Fibroblast of gingiva (primary cell): ENCODE measurements at regions not wholly inside any gene's neighbourhood (a gene's known extent, or its start where the extent isn't known, plus 50 kb on each side); places are given as distances from the start of the nearest gene placed in this dataset.
A peak's percentile ranks its signal among the peaks of the same experiment; 100 is the strongest.
"Not testable (repeated sequence)": the region's sequence is repeated elsewhere in the genome, so short reads cannot be mapped to it uniquely, and the experiment has no call there.

Experiments used
- DNase-seq: peaks from one replicate; pipeline ENCODE4 v3.0.0-alpha.2; 2011; ENCODE audit warnings: low read depth

DNA sequence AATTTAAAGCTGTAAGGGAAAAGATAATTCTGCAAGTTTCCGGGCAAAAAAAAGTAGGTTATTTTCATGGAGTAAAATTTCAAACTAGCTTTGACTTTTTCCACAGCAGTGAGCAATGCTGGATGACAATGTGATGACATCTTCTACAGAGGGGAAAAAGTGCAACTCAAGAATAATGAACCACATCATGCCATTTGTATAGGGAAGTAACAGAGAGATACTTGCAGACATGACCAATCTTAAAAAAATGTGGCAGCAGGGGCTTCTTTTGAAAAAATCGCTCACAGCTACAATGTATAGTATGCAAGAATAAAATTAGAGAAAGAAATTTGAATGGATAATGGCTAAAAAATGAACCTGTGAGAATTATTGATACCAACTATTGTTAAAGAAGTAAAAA is 115.5 kb downstream of the DHRS2 start:
- no peak for DNase-seq

DNA sequence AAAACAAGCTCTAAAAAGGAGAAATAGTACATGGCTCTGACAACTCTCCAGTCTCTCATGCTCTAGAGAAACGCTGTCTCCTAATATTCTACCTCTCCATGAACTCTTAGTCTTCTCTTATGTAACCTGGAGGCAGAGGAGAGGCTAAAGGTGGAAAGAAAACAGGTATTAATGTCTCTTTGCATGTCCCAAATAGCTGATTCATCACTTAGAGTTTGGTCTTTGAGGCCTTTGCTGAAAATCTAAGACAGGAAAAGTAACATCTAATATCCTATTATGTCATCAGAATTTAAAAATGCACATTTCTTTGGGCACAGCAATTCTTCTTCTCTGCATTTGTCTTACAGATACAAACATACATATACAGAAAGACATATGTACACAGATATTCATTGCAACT is 127.2 kb downstream of the DHRS2 start:
- DNase-seq, result no peak

DNA sequence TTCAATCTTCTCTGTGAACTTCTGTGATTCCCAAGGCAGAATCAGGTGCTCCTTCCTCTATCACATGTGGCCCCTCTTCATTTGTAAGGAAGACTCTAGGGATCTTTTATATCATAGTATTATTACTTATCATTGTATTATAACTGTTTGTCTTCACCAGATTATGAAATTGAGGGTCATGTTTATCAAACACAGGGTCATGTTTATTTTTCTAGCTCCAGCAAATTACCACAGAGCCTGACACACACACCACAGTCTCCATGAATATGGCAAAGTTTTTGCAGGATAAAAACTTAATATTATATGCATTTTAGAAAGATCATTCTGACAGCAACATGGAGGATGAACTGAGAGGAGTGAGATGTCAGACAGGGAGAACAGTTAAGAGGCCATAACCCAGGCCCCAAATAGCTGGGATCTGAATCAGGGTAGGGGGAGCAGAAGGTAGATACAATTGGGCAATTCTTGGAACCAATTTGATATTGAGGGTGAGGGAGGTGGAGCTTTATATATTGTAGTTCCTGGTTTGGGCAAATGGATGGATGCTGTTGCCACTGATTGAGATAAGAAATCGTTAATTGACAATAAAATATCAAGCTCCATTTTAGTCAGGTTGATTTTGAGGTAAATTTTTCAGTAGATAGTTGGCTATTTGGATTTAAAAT is 130.7 kb downstream of the DHRS2 start:
- DNase-seq, result no peak

DNA sequence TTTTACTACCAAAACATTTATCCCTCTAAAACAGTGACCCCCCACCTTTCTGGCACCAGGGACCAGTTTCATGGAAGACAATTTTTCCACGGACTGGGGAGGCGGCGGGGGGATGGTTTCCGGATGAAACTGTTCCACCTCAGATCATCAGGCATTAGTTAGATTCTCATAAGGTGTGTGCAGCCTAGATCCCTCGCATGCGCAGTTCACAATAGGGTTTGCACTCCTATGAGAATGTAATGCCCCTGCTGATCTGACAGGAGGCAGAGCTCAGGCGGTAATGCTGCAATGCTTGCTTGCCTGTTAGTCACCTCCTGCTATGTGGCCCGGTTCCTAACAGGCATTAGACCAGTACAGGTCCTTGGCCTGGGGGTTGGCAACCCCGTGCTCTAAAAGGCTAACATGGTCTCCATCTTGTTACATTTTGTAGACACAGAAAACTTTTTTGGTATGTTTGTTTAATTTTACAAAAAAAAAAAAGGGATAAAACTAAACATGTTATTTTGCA is 133.1 kb downstream of the DHRS2 start:
- DNase-seq, result not testable (repeated sequence)

DNA sequence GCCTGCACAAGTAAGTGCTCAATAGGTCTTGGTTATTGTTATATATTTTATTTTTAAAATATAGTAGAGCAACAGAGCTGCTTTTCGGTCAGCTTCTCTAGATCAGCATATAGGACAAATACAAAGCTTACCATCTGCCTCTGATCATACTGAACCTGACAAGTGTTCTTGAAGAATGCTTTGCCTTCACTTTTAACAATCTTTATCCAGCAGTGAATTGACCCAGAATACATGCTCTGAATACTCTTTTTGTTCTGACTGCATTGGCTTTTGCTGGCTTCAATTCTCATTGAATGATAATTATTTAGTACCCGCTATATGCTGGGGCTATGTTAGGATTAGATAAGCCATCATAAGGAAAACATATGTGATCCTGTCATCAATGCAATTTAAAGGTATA is 137.8 kb downstream of the DHRS2 start:
- DNase-seq, result no peak

DNA sequence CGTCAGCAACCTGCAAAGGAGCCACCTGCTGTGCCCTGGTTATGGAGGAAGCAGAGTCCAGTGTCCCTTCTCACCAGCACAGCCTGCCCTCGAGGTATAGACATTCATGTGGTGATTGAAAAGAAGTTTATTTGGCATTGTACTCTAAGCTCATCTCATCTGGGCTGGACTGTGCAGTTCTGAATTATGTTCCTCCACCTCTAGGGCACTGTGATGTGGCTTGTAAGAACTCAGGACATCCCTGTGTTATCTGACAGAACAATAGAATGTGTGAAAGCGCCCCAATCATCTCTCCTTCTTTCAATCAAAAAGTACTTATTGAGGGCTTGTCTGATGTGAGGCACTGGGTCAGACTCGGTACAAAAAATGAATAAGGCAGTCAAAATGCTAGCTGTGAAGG is 140.1 kb downstream of the DHRS2 start:
- no peak for DNase-seq

DNA sequence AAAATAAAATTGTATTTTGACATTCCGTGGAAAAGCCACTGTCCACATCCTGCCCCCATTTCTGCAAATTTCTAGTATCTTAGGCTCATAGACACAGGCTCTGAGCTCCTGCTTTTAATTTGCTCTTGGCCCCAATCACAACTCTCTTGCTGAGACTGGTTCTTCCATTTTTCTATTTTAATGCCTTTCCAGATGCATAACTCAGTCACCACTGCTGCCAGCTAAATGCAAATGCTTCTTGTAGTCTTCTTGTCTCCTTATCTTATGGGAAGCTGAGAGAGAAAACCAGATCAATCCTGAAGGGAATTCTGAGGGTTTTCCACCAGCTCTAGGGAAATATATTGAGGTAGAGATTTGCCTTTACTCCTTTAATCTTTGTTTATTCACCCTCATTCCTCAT is 149.0 kb downstream of the DHRS2 start:
- DNase-seq, result no peak

DNA sequence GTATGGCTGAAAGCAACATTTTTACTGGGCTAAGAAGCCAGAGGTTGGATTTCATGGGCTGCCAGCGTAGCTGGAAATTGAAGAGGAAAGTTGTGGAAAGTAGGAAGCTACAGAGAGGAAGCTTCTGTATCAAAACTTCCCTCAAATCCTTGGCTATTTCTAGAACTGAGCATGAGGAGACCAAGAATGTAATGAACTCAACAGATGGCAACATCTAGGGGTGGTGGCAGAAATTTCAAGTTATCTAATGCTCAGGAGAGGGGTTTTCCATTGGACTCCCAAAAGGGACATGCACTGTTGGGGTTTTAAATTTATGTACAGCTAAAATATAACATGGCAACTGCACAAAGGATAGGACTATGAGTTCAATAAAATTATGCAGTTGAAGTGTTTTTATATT is 151.3 kb downstream of the DHRS2 start:
- no peak for DNase-seq

DNA sequence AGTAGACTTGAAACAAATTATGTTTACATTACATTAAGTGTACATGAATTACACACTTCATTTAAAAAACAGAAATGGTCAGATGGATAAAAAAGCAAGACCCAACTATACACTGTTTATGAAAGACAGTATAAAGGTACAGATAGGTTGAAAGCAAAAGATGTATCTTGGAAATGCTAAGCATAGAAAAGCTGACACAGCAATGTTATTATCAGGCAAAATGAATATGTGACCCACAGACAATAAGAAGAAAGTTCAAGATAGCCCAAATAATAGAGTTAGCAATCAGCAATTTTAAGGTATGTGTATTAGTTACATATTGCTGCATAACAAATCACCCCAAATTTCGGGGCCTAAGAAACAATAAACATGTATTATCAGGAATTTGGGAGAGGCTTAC is 153.5 kb downstream of the DHRS2 start:
- DNase-seq, result no peak

DNA sequence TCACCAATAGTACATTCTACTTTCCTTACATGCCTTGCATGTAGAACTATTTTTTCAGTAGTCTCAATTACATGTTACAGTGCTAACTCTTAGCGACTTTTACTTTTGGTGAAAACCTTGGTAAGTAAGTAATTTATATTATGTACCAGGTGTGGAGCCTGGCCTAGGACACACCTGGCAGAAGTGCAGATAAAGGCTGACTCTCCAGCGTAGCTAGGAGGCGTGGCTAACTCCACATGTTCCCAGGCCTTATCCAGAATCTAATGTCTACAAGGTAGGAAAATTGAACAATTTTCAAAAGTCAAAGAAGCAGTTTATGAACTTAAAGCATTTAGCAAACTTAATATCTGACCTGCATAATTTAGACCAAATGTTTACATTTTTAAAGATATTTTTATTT is 157.4 kb downstream of the DHRS2 start:
- no peak for DNase-seq

DNA sequence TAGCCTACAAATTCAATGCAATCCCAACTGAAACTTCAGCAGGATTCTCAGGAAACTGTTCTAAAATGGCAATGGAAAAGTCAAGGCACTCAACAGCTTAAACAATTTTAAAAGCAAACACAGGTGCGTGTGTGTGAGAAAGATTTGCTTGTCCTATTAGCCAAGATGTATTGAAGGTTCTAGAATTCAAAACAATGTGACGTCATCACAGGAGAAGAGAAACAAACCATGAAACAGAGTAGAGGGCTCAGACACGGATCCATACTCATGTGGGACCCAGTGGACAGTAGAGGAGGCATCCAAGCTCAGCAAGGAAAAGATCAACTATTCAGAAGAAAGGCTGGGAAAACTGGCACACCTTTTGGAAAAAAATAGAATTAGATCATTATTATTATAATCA is 152.8 kb upstream of the DHRS4 start:
- DNase-seq, result no peak

DNA sequence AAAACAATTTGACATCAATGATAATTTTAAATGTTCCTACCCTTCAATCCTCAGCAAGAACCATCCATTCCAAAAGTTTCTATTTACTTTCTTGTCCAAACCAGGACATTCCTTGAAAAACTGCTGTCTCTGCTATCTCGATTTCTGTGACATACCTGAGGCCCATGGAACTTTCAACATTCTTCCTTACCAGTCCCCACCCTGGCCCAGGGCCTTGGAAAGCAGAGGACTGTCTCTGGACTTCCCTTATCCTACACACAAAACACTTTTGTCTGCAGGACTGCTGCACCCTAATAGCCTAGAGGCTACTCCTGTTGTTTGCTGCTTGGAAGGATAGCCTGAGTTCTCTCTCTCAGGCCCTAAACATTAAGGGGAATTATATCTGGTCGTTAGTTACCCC is 151.8 kb upstream of the DHRS4 start:
- DNase-seq, result no peak

DNA sequence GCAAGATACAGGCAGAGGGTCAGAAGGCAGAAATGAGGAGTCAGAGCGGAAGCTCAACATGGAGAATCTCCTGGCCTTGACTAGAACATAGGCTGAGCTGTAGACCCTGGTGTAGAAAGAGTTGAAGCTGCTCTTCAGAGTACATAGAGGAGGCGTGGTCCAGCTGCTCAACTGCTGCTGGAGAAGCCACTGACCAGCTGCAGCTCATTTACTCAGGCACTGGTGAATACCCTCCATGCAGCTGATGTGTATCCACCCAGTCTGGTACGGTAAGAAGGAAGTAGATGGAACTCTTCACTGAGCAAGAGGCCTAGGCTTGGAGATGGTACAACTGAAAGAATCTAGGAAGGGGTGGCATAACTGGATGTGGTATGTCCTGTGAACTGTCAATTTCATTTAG is 148.8 kb upstream of the DHRS4 start:
- DNase-seq, result no peak

DNA sequence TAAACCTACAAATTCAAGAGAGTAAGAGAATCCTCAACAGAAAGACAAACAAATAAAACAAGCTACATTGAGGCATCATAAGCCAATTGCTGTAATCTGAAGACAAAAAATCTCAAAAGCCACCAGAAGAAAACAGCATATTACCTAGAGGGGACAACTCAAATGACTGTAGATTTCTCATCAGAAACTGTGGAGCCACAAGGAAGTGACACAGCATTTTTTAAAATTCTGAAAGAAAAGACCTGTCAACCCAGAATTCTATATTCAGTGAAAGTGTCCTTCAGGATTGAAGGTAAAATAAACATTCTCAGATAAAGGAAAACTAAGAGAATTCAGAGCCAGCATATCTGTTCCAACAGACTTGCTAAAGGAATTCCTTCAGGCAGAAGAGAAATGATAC is 147.8 kb upstream of the DHRS4 start:
- DNase-seq, result no peak

DNA sequence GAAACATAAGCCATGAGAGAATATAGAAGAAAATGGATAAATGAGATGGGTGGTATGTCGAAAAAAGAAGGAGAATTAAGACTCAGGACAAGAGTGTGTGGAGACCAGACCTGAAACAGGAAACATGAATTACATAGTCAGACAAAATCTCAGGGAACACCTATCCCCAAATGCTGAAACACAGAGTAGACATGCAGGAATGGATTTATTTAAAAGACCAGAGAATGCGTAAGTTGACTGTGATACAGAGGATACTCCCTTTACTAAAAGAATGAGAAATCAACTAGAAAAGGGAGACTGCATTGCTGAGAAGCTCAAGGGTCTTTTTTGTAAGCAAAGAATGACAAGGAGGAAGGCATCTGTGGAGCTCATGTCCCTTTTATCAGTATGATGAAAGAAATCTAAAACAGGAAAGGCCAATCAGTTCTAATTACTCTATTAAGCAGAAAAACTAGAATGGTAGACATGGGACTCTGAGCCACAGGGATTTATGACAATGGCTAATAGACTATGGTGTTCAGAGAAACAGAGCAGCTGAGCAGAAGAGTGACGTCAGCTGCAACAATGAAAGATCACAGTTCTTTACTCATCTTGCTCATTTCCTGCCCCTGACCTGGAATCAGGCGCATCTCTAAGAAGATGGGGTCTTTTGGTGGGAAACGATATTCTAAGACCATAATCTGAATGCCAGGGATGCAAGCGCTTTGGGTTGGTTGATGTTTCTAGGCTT is 138.9 kb upstream of the DHRS4 start:
- no peak for DNase-seq

DNA sequence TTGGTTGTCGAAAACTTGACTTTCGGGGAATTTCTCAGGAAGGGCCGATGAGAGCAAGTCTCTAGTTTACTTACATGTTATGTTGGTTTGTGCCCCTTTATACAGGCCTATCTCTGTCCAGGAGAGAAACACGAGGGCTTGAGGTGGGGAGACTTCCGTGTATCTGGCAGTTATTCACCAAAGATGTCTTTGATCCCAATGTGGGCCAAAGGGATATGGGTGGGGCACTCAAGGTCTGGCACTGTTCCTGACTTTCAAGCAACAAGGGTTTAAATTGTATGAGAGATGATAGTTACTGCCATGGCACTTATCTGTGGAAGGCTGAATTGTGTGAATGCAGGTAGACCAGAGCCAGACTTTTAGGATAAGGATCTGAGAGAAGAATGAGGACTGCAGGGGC is 137.2 kb upstream of the DHRS4 start:
- DNase-seq, result no peak

DNA sequence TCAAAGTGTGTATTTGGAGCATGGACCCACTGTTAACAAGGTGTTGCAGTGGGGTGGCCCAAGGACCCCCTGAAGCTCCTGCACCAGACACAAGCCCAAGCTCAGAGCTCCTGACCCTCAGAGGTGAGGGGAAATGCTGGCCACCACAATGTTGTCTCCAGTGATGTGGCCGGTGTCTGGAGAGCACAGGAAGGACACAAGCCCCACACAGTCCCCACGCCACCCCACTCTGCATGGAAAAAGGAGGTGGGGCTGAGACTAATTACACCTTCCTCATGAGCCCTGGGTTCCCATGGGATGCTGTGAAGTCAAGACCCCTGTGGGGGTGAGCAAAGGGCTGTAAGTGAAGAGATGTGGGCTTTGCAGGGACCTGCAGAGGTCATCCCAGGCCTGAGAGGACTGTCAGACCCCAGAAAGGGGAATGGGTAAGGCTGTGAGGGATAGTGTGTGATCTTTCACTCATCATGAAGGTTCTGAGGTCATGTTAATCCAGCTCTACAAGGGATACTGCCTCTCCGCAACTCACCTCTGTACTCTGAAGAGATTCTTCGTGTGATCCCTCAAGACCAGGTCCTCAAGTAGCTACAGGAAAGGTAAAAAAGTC is 136.3 kb upstream of the DHRS4 start:
- no peak for DNase-seq

DNA sequence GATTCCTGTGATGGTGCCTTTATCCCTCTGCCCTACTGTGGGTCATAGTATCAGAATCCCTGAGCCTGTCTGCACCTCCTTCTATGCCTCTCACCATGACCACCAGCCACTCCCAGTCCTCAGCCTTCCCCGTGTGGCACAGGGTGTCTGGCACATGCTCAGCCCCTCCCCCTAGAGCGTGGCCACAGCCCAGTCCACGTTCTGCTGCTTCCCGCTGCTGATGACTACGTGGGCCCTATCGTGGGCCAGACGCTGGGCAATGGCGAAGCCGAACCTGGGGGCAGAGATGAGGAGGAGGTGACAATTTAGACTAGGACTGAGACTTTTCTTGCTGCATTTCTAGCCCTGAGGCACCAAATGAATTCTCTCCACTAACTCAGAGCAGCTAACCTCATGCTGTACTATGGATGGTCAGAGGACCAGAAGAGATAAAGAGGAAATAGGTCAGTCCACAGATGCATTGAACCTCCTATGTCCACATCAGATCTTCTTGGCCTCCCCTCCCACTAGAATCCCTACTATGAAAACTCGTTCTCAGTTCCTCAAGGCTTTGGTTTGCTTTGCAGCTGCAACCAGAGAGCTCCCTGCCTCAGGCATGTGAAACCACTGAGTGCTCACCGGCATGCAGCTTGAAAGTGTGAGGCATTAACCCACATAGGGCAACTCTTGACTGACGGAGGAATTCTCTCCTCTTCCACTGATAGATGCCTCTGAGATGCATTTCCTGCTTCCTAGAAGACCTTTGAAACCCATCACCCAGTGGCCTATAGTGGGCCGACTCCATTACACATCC is 126.3 kb upstream of the DHRS4 start:
- no peak for DNase-seq

DNA sequence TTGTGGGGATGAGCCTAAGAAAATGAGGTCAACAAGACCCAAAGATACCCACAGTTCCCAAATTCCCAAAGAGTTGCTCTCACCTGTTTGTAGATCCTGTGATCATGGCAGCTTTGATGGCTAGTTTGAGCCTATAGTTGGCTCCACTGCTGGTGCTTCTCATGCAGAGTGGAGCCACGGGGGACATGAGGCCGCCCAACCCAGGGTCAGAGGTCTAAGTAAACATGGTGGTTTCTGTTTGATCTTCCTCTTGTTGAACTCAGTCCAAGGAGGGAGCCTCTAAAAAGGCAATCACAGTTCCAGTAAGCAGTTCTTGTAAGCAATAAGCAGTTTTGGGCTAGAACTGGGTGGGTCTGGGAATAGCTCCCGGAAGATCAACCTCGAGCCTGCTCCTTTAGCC is 125.6 kb upstream of the DHRS4 start:
- no peak for DNase-seq

DNA sequence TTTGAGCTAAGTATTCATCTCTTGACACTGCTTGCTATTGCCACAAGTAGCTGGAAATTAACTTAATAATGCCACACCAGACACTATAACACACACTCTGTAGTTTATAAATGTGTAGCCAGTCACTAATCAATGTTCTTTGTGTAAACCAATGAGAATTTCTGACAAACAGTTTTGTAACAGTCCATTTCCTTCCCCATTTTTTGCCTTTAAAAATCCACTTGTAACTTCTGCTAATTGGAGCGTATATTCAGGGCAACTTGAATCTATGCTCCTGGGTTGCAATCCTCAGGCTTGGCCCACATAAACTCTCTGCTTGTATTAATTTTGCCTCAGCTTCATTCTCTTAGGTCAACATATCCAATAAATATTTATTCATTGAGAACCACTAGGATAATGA is 125.0 kb upstream of the DHRS4 start:
- DNase-seq, result no peak

DNA sequence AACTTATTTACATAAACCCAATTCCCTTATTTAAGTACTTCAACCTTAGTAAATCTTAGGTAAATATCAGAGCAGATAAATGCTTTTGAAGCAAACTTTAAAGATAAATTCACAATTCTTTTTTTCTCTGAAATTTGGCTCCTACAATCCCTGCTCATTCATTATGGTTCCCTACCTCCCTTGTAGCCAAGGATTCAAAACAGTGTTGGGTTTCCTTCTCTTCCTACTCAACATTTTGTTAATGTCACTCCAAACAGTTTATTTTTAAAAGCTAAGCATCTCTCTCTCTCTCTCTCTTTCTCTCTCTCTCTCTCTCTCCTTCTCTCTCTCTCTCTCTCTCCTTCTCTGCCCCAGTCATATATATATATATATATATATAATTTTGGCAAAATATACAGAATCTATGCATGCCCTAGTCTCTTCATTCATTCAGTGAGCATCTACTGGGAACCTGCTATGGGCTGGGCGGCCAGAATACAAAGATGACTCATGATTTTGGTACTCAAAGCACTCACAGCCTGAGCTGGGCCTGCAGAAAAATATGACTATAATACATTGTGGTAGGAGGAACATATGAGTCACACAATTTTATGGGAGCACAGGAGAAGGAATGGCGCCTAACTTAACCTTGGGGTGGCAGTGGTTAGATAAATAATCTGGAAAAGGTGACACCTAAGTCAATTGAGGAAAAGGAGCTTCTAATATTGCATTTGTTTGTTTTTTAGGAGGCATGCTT is 123.7 kb upstream of the DHRS4 start:
- DNase-seq, result peak; percentile 71

DNA sequence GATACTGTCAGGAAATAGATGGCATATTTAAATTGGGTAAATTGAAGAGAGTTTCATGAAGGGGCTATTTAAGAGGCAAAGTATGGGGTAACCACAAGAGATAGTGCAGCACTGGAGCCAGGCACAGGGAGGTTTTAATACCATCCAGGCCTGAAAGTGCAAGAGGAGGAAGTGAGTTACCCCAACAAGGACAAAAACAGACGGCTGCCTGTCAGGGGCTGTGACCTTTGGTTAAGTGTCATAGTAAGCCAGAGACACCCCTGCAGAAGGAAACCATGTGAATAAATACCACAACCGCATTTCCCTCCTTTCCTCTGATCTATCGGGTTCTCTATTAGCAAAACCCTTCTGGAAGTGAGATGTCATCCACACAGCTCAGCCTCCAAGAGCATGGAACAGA is 122.0 kb upstream of the DHRS4 start:
- DNase-seq, result no peak
